Uterus (tissue), 2 donors: ENCODE measurements at regions not wholly inside any gene's neighbourhood (a gene's known extent, or its start where the extent isn't known, plus 50 kb on each side); places are given as distances from the start of the nearest gene placed in this dataset.
"Not testable (repeated sequence)": the region's sequence is repeated elsewhere in the genome, so short reads cannot be mapped to it uniquely, and the experiment has no call there.

Experiments
- POLR2A ChIP-seq, 2 donors: fragments of 450-650 bp; IDR thresholded peaks; one replicate each; pipeline ENCODE4 v1.6.1; 2016; ENCODE audit warnings: antibody characterized with exemption in 2 of 2, mild to moderate bottlenecking in 1 of 2, moderate library complexity in 1 of 2
- TF ChIP-seq, protein P1 (sequence below), 4 experiments: fragments of 200-600 bp in 2 of 4; fragments of 450-650 bp in 2 of 4; sonication (generic) in 2 of 4; IDR thresholded peaks; one replicate each; pipeline ENCODE4 v1.5.1; 2016 to 2019; ENCODE audit warnings: antibody characterized with exemption in 4 of 4, mild to moderate bottlenecking in 2 of 4, moderate library complexity in 1 of 4

DNA sequence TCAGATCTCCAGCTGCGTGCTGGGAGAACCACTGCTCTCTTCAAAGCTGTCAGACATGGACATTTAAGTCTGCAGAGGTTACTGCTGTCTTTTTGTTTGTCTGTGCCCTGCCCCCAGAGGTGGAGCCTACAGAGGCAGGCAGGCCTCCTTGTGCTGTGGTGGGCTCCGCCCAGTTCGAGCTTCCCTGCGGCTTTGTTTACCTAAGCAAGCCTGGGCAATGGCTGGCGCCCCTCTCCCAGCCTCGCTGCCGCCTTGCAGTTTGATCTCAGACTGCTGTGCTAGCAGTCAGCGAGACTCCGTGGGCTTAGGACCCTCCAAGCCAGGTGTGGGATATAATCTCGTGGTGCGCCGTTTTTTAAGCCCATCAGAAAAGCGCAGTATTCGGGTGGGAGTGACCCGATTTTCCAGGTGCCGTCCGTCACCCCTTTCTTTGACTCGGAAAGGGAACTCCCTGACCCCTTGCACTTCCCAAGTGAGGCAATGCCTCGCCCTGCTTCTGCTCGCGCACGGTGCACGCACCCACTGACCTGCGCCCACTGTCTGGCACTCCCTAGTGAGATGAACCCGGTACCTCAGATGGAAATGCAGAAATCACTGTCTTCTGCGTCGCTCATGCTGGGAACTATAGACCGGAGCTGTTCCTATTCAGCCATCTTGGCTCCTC lies 189.6 kb upstream of the MAD2L1 start:
- TF ChIP-seq, protein P1, sequence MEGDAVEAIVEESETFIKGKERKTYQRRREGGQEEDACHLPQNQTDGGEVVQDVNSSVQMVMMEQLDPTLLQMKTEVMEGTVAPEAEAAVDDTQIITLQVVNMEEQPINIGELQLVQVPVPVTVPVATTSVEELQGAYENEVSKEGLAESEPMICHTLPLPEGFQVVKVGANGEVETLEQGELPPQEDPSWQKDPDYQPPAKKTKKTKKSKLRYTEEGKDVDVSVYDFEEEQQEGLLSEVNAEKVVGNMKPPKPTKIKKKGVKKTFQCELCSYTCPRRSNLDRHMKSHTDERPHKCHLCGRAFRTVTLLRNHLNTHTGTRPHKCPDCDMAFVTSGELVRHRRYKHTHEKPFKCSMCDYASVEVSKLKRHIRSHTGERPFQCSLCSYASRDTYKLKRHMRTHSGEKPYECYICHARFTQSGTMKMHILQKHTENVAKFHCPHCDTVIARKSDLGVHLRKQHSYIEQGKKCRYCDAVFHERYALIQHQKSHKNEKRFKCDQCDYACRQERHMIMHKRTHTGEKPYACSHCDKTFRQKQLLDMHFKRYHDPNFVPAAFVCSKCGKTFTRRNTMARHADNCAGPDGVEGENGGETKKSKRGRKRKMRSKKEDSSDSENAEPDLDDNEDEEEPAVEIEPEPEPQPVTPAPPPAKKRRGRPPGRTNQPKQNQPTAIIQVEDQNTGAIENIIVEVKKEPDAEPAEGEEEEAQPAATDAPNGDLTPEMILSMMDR (IDR thresholded peaks at IDR 0.05): not testable (repeated sequence)
- TF ChIP-seq POLR2A (IDR thresholded peaks at IDR 0.05): not testable (repeated sequence)
